DOHH2 (cell line): ENCODE measurements at regions not wholly inside any gene's neighbourhood (a gene's known extent, or its start where the extent isn't known, plus 50 kb on each side); places are given as distances from the start of the nearest gene placed in this dataset.

Experiments
- H3F3A ChIP-seq: fragments of 200-600 bp; sonication (generic), shearing (Covaris generic); 2 replicates; pipeline ENCODE4 v1.6.0; 2016; ENCODE audit warnings: antibody characterized with exemption, mild to moderate bottlenecking; ENCODE audit not compliant: control insufficient read depth, insufficient read depth
- H3K27ac ChIP-seq: fragments of 200-600 bp; sonication (generic); 2 replicates; pipeline ENCODE4 v1.5.1; 2014; ENCODE audit warnings: low read depth, mild to moderate bottlenecking, low read length, moderate library complexity
- H3K27me3 ChIP-seq: fragments of 200-600 bp; sonication (generic); 2 replicates; pipeline ENCODE4 v1.6.1; 2014; ENCODE audit warnings: mild to moderate bottlenecking, low read length, mixed read lengths; ENCODE audit not compliant: control insufficient read depth
- H3K36me3 ChIP-seq: fragments of 200-600 bp; sonication (generic); 2 replicates; pipeline ENCODE4 v1.6.1; 2014; ENCODE audit warnings: mild to moderate bottlenecking, low read length, moderate library complexity, mixed read lengths; ENCODE audit not compliant: control insufficient read depth
- H3K4me1 ChIP-seq: fragments of 200-600 bp; sonication (generic); 2 replicates; pipeline ENCODE4 v1.6.1; 2014; ENCODE audit warnings: mild to moderate bottlenecking, low read length, mixed read lengths; ENCODE audit not compliant: control insufficient read depth
- H3K4me2 ChIP-seq: fragments of 200-600 bp; sonication (generic); 2 replicates; pipeline ENCODE4 v1.6.0; 2014; ENCODE audit warnings: mild to moderate bottlenecking, low read length, moderate library complexity
- H3K4me3 ChIP-seq: fragments of 200-600 bp; sonication (generic); 2 replicates; pipeline ENCODE4 v1.5.1; 2014; ENCODE audit warnings: mild to moderate bottlenecking, low read length, mixed read lengths
- H3K79me2 ChIP-seq: fragments of 200-600 bp; sonication (generic); 2 replicates; pipeline ENCODE4 v1.6.1; 2014; ENCODE audit warnings: mild to moderate bottlenecking, low read length, mixed read lengths; ENCODE audit not compliant: control insufficient read depth
- H3K9me2 ChIP-seq: fragments of 200-600 bp; sonication (generic); replicated peaks from 2 replicates; pipeline ENCODE4 v1.6.1; 2014; ENCODE audit warnings: mild to moderate bottlenecking, low read length, mixed read lengths; ENCODE audit not compliant: control insufficient read depth
- H3K9me3 ChIP-seq: fragments of 200-600 bp; sonication (generic); 2 replicates; pipeline ENCODE4 v1.6.1; 2014; ENCODE audit warnings: antibody characterized with exemption, low read length, mixed read lengths; ENCODE audit not compliant: control insufficient read depth, insufficient read depth
- H4K20me1 ChIP-seq: fragments of 200-600 bp; sonication (generic); 2 replicates; pipeline ENCODE4 v1.6.0; 2014; ENCODE audit warnings: low read depth, mild to moderate bottlenecking, antibody characterized with exemption, low read length, moderate library complexity; ENCODE audit not compliant: control insufficient read depth, insufficient read depth
- EZH2phosphoT487 ChIP-seq: fragments of 200-600 bp; sonication (generic); IDR thresholded peaks from 2 replicates; pipeline ENCODE4 v1.6.1; 2017; ENCODE audit warnings: borderline replicate concordance, mild to moderate bottlenecking, antibody characterized with exemption, low read length, moderate library complexity, mixed read lengths
- TF ChIP-seq, protein P1 (sequence below): fragments of 200-600 bp; sonication (generic); IDR thresholded peaks from one replicate; pipeline ENCODE4 v1.5.1; 2014; ENCODE audit warnings: antibody characterized with exemption, mild to moderate bottlenecking, low read depth, low read length; ENCODE audit not compliant: poor library complexity, severe bottlenecking

DNA sequence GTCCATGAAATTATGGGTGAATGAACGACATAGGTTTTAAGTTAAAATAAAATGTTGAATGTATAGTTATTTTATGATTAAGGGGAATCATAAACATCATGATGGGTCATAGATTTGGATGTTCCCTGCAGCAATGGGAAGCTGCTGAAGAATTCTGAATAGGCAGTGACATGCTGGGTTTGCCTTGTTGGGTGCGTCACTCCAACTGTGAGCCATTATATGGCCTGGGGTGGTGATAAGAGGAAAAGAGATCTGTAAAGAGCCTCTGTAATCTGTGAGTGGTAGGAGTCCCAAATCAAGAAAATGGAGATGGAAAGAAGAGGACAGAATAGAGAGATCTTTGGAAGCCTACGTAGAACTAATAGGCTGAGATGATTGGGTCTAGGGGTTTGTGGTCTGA, 58.1 kb upstream of the GPR26 start:
- H4K20me1 ChIP-seq, result no peaks in the 10 kb centered on the region
- H3K9me2 ChIP-seq, result no peaks in the 10 kb centered on the region
- H3K4me3 ChIP-seq, result no peak overlapping the region
- H3K79me2 ChIP-seq, result no peaks in the 10 kb centered on the region
- H3F3A ChIP-seq, result no peaks in the 10 kb centered on the region
- no peaks in the 10 kb centered on the region for H3K4me1 ChIP-seq
- H3K4me2 ChIP-seq, result no peak overlapping the region
- H3K36me3 ChIP-seq, result no peaks in the 10 kb centered on the region
- TF ChIP-seq, protein P1, sequence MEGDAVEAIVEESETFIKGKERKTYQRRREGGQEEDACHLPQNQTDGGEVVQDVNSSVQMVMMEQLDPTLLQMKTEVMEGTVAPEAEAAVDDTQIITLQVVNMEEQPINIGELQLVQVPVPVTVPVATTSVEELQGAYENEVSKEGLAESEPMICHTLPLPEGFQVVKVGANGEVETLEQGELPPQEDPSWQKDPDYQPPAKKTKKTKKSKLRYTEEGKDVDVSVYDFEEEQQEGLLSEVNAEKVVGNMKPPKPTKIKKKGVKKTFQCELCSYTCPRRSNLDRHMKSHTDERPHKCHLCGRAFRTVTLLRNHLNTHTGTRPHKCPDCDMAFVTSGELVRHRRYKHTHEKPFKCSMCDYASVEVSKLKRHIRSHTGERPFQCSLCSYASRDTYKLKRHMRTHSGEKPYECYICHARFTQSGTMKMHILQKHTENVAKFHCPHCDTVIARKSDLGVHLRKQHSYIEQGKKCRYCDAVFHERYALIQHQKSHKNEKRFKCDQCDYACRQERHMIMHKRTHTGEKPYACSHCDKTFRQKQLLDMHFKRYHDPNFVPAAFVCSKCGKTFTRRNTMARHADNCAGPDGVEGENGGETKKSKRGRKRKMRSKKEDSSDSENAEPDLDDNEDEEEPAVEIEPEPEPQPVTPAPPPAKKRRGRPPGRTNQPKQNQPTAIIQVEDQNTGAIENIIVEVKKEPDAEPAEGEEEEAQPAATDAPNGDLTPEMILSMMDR, result no peak
- TF ChIP-seq EZH2phosphoT487, result no peak
- H3K27me3 ChIP-seq, result peaks cover 3% of the 10 kb centered on the region; the same call in 1 of the 2 replicates
- H3K27ac ChIP-seq, result no peak overlapping the region
- no peaks in the 10 kb centered on the region for H3K9me3 ChIP-seq

DNA sequence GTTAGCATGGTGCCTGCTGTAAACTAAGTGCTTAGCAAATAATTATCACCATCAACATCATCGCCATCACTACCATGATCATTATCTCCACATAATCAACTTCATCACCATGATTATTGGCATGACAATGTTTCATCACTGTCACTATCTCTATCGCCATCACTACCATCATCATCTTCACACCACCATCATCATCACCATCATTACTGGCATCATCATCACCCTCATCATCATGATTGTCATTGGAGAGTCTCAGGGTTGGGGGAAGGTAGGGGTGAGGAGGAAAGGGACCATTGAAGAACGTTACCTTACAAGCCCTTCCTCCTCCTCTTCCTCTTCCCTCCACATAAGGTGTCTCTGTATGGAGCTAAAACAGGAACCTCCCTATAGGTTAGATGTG, 54.9 kb upstream of the GPR26 start:
- Histone ChIP-seq H3K79me2 (no peaks in the 10 kb centered on the region), H3K27ac (no peak overlapping the region), H3K27me3 (no peaks in the 10 kb centered on the region), H4K20me1 (no peaks in the 10 kb centered on the region), H3K4me1 (no peaks in the 10 kb centered on the region), H3K9me2 (no peaks in the 10 kb centered on the region), H3K4me2 (no peak overlapping the region), H3K9me3 (no peaks in the 10 kb centered on the region), H3K36me3 (no peaks in the 10 kb centered on the region), H3F3A (no peaks in the 10 kb centered on the region), H3K4me3 (no peak overlapping the region)
- TF ChIP-seq, protein P1, result no peak
- TF ChIP-seq EZH2phosphoT487, result no peak

DNA sequence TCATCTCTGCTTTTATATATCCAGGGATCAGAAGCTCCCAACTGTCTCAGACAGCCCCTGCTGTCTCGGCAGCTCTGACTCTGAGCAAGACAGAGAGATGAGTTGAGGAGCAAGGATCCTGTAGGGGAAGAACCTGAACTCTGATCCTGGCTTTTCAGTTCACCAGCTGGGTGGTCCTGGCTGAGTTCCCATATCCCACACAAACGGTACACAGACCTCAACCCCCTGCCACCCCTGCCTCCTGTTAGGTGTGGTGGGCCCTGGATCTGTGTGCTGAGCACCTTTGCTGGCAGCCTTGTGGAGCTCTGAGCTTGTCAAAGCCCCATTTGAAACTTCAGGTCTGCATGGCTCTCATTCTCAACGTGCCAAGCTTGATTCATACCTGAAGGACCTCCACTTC, 54.3 kb upstream of the GPR26 start:
- no peak for TF ChIP-seq EZH2phosphoT487
- TF ChIP-seq, protein P1, result no peak
- Histone ChIP-seq H3K27me3 (no peaks in the 10 kb centered on the region), H3K4me3 (no peak overlapping the region), H3K9me2 (no peaks in the 10 kb centered on the region), H3K4me1 (no peaks in the 10 kb centered on the region), H3K4me2 (no peak overlapping the region), H3K36me3 (no peaks in the 10 kb centered on the region), H4K20me1 (no peaks in the 10 kb centered on the region), H3K27ac (no peak overlapping the region), H3K9me3 (no peaks in the 10 kb centered on the region), H3F3A (no peaks in the 10 kb centered on the region), H3K79me2 (no peaks in the 10 kb centered on the region)

DNA sequence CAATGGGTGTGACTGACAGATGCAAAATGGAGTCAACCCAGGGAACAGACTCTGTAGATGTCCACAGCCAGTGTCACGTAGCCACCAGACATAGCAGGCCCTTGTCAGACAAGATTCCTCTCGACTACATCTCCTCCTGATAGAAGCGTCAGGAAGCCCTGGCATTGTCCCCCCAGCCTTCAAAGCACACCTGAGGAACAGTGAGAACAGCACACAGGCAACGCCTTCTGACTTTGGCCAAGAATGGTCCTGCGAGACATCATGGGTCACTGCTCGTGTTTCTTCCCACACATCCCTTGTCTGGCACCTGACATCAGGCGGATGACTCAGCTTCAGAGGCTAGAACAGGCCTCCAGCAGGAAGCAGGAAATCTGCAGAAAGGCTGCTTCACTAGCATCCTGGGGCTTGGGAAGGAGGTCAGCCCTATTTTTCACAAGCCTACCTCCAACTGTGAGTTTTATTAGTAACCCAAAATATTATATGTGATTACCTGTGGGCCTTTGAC, 52.8 kb upstream of the GPR26 start:
- Histone ChIP-seq H3K9me3 (no peaks in the 10 kb centered on the region), H3K4me2 (no peak overlapping the region), H3K9me2 (no peaks in the 10 kb centered on the region), H3K79me2 (no peaks in the 10 kb centered on the region), H4K20me1 (no peaks in the 10 kb centered on the region), H3F3A (no peaks in the 10 kb centered on the region), H3K36me3 (no peaks in the 10 kb centered on the region), H3K27me3 (no peaks in the 10 kb centered on the region), H3K4me1 (no peaks in the 10 kb centered on the region), H3K27ac (no peak overlapping the region), H3K4me3 (no peak overlapping the region)
- TF ChIP-seq, protein P1, result no peak
- no peak for TF ChIP-seq EZH2phosphoT487
